Activated T-cell treated with anti-CD3 and anti-CD28 coated beads, Interleukin-2, amount 50 U/mL, for 24 hours (primary cell): ENCODE measurements at regions not wholly inside any gene's neighbourhood (a gene's known extent, or its start where the extent isn't known, plus 50 kb on each side); places are given as distances from the start of the nearest gene placed in this dataset.

Experiments
- DNase-seq: peaks from one replicate; pipeline ENCODE4 v3.0.0-alpha.2; 2020
- H3K27ac Mint-ChIP-seq: 2 replicates; pipeline ENCODE4 v1.8.0; 2020; ENCODE audit warnings: mild to moderate bottlenecking, mixed read lengths
- H3K27me3 Mint-ChIP-seq: 2 replicates; pipeline ENCODE4 v1.8.0; 2020; ENCODE audit warnings: mixed read lengths
- H3K36me3 Mint-ChIP-seq: 2 replicates; pipeline ENCODE4 v1.8.0; 2020; ENCODE audit warnings: low read depth, mixed read lengths
- H3K4me1 Mint-ChIP-seq: 2 replicates; pipeline ENCODE4 v1.8.0; 2020; ENCODE audit warnings: low read depth, mixed read lengths
- H3K4me3 Mint-ChIP-seq: 2 replicates; pipeline ENCODE4 v1.8.0; 2020; ENCODE audit warnings: mild to moderate bottlenecking, moderate library complexity, mixed read lengths
- H3K9me3 Mint-ChIP-seq: 2 replicates; pipeline ENCODE4 v1.8.0; 2020; ENCODE audit warnings: mixed read lengths

DNA sequence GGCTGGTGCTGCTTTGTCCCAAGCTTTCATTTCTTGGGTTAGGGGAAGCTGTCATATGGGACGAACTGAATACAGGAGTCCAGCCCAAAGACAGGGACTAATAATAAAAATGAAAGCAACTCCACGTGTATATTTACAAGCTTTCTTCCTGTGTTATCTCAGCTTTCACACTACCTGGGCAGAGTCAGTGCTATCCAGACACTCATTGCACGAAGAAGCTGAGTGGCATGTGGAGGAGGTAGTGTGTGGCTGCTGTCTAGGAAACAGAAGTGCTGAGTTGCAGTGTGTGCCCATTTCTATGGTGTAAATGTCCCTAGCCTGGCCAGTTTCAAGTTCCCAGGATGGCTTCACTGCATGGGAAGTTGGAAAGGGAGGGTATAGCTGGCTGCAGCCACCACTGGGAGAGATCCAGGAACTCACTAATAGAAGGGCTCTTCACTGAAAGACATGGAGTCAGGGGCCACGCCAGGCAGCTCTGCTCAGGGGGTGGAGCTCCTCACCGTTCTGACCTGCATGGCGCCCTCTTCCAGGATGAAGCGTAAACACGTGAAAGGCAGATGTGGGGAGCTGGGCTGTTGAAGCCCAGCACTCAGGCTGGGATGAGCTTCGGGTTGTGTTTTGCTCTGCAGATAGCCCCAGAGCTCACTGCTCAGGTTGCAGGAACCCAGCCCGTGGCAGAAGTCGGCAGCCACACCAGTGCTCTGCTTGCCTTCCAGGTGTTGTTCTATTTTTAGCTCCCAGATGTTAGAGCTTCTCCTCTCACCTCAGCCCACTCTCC lies 116.9 kb downstream of the IRX2 start:
- no peak overlapping the region for H3K27ac Mint-ChIP-seq
- H3K4me1 Mint-ChIP-seq, result no peaks in the 10 kb centered on the region
- H3K4me3 Mint-ChIP-seq, result no peak overlapping the region
- H3K27me3 Mint-ChIP-seq, result peaks cover 2% of the 10 kb centered on the region
- no peaks in the 10 kb centered on the region for H3K9me3 Mint-ChIP-seq
- DNase-seq, result no peak
- H3K36me3 Mint-ChIP-seq, result no peaks in the 10 kb centered on the region

DNA sequence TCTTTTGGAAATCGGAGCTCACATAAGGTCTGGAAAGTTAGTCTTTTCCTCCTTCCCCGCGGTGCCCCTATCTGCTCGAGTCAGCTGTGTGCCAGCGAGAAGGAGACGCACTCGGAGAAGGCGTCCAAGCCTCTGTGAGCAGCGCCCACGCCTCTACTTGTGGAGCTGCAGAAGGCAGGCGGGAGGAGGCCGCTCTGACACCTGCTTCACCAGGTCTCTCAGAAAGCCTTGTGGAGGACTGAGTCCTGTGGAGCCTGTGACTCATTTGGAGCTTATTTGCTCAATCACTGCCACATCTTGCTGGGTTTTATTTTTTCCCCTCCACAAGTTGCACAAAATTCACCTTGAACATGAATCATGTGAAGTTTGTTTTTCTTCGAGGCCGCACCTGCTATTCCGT lies 117.5 kb downstream of the IRX2 start:
- Mint-ChIP-seq H3K4me1 (no peaks in the 10 kb centered on the region), H3K4me3 (no peak overlapping the region), H3K9me3 (no peaks in the 10 kb centered on the region), H3K27me3 (peaks cover 2% of the 10 kb centered on the region), H3K27ac (no peak overlapping the region), H3K36me3 (no peaks in the 10 kb centered on the region)
- no peak for DNase-seq

DNA sequence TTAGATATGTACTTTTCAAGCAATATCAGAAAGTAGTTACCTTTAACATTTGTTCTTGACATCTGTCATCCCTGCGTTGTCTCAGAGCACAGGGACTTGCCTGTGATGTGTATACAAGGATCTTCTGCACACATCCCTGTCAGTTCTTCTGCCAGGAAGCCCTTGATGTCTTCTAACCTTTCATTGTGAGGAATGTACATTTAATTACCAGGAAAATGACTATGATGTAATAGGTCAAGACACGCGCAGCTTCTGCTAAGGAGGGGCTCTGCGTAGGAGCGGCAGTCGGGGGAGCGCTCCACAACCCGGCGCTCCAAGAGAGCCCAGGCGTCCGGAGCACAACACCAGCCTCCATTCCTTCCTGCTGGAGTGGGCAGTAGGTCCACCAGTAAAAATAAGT lies 119.7 kb downstream of the IRX2 start:
- H3K4me1 Mint-ChIP-seq, result no peaks in the 10 kb centered on the region
- no peaks in the 10 kb centered on the region for H3K9me3 Mint-ChIP-seq
- peaks cover 5% of the 10 kb centered on the region for H3K27me3 Mint-ChIP-seq
- H3K4me3 Mint-ChIP-seq, result no peak overlapping the region
- H3K27ac Mint-ChIP-seq, result no peak overlapping the region
- H3K36me3 Mint-ChIP-seq, result no peaks in the 10 kb centered on the region
- DNase-seq, result no peak

DNA sequence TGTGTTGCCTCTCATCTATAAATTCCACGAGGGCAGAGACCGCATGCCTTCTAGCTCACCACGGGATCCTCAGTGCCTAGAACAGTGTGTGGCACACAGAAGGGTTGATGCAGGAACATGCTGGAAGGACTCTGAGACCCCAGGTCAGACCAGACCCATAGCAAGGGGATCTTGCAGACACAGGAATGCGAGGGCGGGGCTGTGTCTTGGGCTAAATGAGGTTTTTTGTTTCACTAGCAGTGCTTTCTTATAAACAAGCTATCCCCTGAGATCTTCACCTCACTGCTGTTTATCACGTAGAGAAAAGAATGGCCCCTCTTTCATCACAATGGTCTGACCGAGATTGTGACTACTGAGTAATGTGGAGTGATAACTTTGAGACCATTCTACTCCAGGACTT lies 122.4 kb downstream of the IRX2 start:
- DNase-seq, result no peak
- no peaks in the 10 kb centered on the region for H3K4me1 Mint-ChIP-seq
- H3K27me3 Mint-ChIP-seq, result peaks cover 3% of the 10 kb centered on the region
- H3K27ac Mint-ChIP-seq, result no peak overlapping the region
- no peak overlapping the region for H3K4me3 Mint-ChIP-seq
- H3K36me3 Mint-ChIP-seq, result no peaks in the 10 kb centered on the region
- H3K9me3 Mint-ChIP-seq, result no peaks in the 10 kb centered on the region

DNA sequence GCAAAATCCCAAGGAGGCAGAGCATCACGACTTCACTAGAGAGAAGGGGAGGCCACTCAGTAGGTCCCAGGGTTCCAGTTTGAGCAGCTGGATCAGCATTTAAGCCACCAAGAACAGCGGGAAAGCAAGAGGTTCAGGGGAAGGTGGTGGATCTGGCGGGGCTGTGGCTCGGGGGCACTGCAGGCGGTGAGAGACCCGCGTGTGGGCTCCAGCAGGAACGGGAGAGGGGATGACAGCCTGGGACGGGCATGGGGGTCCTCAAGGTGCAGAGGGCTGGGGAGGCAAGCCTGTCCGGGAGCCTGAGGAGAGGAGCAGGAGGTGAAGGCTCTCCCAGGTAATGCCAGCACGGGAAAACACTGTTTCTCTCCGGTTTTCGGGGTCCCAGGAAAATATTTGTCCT lies 123.6 kb downstream of the IRX2 start:
- H3K4me3 Mint-ChIP-seq, result no peak overlapping the region
- peaks cover 3% of the 10 kb centered on the region for H3K27me3 Mint-ChIP-seq
- H3K27ac Mint-ChIP-seq, result no peak overlapping the region
- H3K4me1 Mint-ChIP-seq, result no peaks in the 10 kb centered on the region
- DNase-seq, result no peak
- H3K36me3 Mint-ChIP-seq, result no peaks in the 10 kb centered on the region
- H3K9me3 Mint-ChIP-seq, result no peaks in the 10 kb centered on the region

DNA sequence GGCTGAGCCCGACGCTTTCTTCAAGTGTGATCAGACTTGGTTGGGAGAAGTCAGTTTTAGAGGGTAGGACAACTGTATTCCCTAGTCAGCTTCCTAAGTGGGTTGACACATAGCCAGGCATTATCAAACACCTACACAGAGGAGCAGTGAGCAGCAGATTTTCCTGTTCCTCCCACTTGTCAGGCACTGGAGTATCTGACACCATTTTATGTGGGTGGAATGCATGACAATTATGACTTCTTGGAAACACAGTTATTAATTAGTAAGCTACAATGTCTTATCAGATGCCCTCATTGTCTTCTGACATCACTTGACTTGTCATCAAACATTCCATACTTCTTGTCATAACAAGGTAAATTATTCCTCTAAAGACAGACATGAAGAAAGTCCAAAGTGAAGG lies 124.9 kb downstream of the IRX2 start:
- Mint-ChIP-seq H3K4me1 (no peaks in the 10 kb centered on the region), H3K27ac (no peak overlapping the region), H3K9me3 (no peaks in the 10 kb centered on the region), H3K36me3 (no peaks in the 10 kb centered on the region), H3K27me3 (peaks cover 3% of the 10 kb centered on the region), H3K4me3 (no peak overlapping the region)
- no peak for DNase-seq

DNA sequence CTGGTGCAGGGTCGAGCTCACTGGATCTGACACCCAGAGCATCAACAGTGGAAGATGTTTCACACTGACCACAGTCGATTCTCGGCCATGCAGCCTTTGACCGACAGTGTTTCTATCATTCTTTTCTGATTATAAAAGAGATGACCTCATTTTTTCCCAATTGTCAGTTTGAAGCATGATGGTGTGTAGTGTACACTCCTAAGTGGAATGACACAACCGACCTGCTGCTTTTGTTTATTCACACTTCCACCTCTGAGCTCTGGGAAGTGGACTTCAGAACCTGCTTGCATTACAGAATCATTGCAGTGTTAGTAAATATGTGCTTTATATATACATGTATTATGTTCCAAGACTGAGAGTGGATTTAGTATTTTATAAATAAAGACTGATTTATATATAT lies 128.6 kb downstream of the IRX2 start:
- Mint-ChIP-seq H3K4me3 (no peak overlapping the region), H3K27ac (no peak overlapping the region), H3K4me1 (no peaks in the 10 kb centered on the region), H3K27me3 (peaks cover 3% of the 10 kb centered on the region), H3K36me3 (no peaks in the 10 kb centered on the region), H3K9me3 (no peaks in the 10 kb centered on the region)
- DNase-seq, result no peak

DNA sequence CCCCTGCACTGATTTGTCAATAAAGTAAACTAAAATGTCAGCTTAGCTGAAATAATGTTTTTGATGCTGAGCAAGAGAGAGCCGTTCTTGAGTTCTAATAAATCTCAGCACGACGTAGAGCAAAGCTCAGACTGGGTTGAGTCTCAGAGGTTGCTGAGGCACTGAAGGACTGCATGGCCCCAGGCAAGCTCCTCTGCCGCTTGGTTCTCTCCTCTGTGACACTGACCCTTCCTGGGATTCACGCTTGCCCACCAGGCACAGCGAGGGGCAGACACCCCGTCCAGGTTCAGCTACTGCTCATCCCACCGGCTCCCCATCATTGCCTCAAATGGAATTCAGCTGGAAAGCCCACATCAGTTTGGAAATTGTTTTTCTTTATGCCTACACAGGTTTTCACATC lies 129.8 kb downstream of the IRX2 start:
- Mint-ChIP-seq H3K4me3 (no peak overlapping the region), H3K27ac (no peak overlapping the region), H3K36me3 (no peaks in the 10 kb centered on the region), H3K27me3 (no peaks in the 10 kb centered on the region), H3K9me3 (no peaks in the 10 kb centered on the region), H3K4me1 (no peaks in the 10 kb centered on the region)
- no peak for DNase-seq

DNA sequence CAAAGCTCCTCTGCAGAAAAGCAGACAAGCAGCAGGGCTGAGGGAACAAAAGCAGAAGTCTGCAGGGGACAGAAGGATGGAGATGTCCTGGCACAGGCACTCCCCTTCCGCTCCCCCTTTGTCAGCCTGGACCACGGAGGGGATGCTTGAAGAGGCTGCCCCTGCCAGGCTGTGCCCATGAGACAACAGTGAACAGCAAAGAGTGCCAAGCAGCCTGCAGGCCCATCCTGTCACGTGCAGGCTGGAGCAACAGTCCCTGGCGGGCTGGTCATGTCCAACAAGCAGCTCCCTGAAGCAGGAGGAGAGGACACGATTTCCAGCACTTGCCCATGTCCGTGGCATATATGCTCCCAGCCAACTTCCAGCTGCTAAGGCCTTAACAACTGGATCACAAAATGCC lies 132.3 kb downstream of the IRX2 start:
- H3K27ac Mint-ChIP-seq, result no peak overlapping the region
- H3K4me1 Mint-ChIP-seq, result no peaks in the 10 kb centered on the region

DNA sequence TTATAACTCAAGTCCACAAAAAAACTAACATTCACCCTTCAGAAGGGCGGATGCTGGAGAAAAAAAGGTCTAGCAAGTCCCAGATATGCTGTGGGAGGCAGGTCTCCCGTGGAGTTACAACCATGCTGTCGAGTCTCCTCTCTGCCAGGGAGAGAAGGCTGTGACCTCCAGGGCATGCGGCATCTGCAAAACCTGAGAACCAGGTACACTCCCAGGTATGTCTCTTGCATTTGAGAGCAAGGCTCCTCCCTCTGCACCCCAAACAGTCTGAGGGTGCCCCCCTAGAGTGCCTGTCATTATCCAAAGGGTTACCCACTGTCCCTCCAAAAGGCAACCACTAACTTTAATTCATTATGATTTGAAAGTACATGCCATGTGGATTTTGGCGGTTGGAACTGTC lies 134.0 kb downstream of the IRX2 start:
- H3K36me3 Mint-ChIP-seq, result no peaks in the 10 kb centered on the region
- DNase-seq, result no peak
- H3K27me3 Mint-ChIP-seq, result no peaks in the 10 kb centered on the region
- no peak overlapping the region for H3K27ac Mint-ChIP-seq
- H3K4me3 Mint-ChIP-seq, result no peak overlapping the region
- no peaks in the 10 kb centered on the region for H3K4me1 Mint-ChIP-seq
- H3K9me3 Mint-ChIP-seq, result no peaks in the 10 kb centered on the region

More for the DNA sequence above, 132.3 kb downstream of the IRX2 start:
- no peak for DNase-seq
- H3K4me3 Mint-ChIP-seq, result no peak overlapping the region
- no peaks in the 10 kb centered on the region for H3K9me3 Mint-ChIP-seq
- H3K36me3 Mint-ChIP-seq, result no peaks in the 10 kb centered on the region
- no peaks in the 10 kb centered on the region for H3K27me3 Mint-ChIP-seq

DNA sequence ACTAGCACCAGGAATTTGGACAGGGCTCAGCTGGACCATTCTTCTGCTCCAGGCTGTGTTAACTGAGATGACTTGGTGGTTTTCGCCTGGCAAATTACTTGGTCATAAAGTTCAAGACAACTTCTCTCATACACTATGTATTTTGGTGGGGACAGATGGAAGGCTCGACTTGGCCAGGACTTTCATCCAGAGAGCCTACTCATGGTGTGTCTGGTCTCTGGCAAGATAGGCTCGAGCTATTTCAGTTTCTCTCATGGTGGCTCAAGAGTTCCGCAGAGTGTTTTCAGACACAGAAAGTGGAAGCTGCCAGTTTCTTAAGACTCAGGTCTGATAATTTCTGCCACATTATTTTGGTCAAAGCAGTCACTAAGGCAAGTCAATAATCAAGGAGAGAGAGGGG lies 135.6 kb downstream of the IRX2 start:
- H3K36me3 Mint-ChIP-seq, result no peaks in the 10 kb centered on the region
- H3K4me1 Mint-ChIP-seq, result no peaks in the 10 kb centered on the region
- no peak overlapping the region for H3K4me3 Mint-ChIP-seq
- no peak overlapping the region for H3K27ac Mint-ChIP-seq
- peaks cover 2% of the 10 kb centered on the region for H3K9me3 Mint-ChIP-seq
- no peaks in the 10 kb centered on the region for H3K27me3 Mint-ChIP-seq
- no peak for DNase-seq

DNA sequence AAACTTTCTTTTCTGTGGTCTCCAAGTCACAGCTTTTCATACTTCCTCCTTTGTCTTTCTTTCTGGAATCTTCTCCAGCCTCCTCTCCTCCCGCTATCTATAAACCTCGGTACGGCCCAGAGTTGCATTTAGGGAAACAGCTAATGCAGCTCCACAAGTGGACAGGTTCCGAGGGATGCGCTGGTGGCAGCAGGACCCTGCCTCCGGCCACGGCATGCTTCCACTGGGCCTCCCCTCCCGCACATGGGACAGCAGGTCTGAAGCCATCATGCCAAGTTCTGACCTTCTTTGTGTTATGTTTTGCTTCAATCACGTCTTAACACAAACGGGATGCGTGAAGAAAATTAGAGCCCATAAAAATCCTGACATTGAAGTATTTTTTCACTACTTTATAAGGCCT lies 136.9 kb downstream of the IRX2 start:
- Mint-ChIP-seq H3K9me3 (peaks cover 4% of the 10 kb centered on the region), H3K27ac (no peak overlapping the region), H3K27me3 (no peaks in the 10 kb centered on the region)

DNA sequence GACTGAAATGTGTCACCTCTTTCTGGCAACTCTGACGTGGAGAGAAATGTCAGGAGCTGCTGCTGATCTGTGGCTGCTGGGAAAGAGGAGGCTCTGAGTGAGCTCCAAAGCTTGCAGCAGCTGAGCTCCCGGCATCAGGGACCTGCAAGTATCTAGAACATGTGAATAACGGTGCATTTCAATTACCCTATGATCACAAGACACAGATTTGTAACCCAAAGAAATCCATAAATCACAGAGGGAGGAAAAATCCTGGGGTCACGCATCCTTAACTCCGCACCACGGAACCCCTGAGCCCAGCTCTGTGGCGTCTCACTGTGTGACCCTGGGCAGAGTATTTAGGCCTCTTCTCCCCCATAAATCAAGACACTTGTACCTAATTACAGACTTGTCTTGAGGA lies 139.8 kb downstream of the IRX2 start:
- Mint-ChIP-seq H3K4me1 (no peaks in the 10 kb centered on the region), H3K36me3 (no peaks in the 10 kb centered on the region), H3K9me3 (peaks cover 10% of the 10 kb centered on the region), H3K27me3 (no peaks in the 10 kb centered on the region), H3K4me3 (no peak overlapping the region), H3K27ac (no peak overlapping the region)
- no peak for DNase-seq

More for the DNA sequence above, 136.9 kb downstream of the IRX2 start:
- no peak for DNase-seq
- Mint-ChIP-seq H3K4me1 (no peaks in the 10 kb centered on the region), H3K4me3 (no peak overlapping the region), H3K36me3 (no peaks in the 10 kb centered on the region)

DNA sequence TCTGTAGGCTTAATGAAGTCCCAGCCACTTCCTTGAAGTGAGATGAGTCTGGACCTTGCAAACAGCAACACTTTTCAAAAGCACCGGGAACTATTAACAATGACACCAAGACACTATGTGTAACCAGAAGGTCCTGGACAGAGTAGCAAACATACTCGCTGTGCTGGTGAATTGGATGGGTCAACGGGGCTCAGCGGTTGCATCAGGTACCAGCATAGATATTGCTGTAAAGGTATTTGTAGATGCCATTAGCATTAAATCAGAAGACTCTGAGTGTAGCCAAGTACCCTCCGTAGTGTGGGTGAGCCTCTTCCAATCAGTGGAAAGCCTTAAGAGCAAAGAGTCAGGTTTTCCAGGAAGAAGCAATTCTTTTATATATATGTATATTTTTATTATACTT lies 140.5 kb downstream of the IRX2 start:
- no peaks in the 10 kb centered on the region for H3K27me3 Mint-ChIP-seq
- H3K4me1 Mint-ChIP-seq, result no peaks in the 10 kb centered on the region
- DNase-seq, result no peak
- peaks cover 10% of the 10 kb centered on the region for H3K9me3 Mint-ChIP-seq
- no peak overlapping the region for H3K27ac Mint-ChIP-seq
- no peak overlapping the region for H3K4me3 Mint-ChIP-seq
- no peaks in the 10 kb centered on the region for H3K36me3 Mint-ChIP-seq

DNA sequence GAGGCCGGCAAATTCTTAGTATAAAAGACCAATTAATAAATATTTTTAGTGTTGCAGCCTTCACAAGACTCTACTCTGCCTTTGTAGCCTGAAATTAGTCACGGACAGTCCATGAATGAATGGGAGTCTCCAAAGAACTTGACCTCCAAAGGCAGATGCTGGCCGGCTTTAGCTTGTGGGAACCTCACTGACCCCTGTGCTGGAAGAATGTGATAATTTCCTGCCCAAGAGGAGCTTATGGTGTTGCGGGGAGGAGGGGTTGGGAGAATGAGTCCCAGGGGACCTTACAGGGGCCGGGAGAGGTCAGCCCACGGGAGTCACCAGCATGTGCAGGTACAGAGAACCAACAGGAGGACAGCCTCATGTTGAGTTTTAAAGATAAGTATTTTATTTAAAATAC lies 143.1 kb downstream of the IRX2 start:
- no peak overlapping the region for H3K27ac Mint-ChIP-seq
- no peaks in the 10 kb centered on the region for H3K4me1 Mint-ChIP-seq
- H3K27me3 Mint-ChIP-seq, result no peaks in the 10 kb centered on the region
- H3K36me3 Mint-ChIP-seq, result no peaks in the 10 kb centered on the region
- DNase-seq, result no peak
- H3K4me3 Mint-ChIP-seq, result no peak overlapping the region
- peaks cover 10% of the 10 kb centered on the region for H3K9me3 Mint-ChIP-seq

DNA sequence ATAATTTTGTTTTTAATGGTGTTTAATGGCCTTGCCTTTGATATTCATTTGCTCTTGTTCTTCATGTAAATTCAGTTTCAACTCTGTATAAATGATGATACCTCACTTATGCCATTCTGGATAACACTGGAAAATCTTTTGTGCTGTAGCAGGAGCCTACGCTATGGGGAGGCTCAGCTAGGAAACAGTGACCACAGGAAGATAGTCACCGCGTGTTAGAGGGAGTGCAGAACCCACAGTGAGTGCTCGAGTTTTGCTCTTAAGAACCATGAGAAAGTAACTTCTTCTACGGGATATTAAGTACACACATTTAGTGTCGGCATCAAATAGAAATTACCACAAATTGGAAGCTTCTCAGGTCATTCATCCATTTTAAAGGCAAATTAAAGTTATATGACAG lies 143.9 kb downstream of the IRX2 start:
- Mint-ChIP-seq H3K27me3 (no peaks in the 10 kb centered on the region), H3K9me3 (peaks cover 10% of the 10 kb centered on the region), H3K27ac (no peak overlapping the region), H3K4me1 (no peaks in the 10 kb centered on the region), H3K36me3 (no peaks in the 10 kb centered on the region), H3K4me3 (no peak overlapping the region)
- DNase-seq, result no peak
